HEK293T (cell line): ENCODE measurements at regions not wholly inside any gene's neighbourhood (a gene's known extent, or its start where the extent isn't known, plus 50 kb on each side); places are given as distances from the start of the nearest gene placed in this dataset.
"Not testable (repeated sequence)": the region's sequence is repeated elsewhere in the genome, so short reads cannot be mapped to it uniquely, and the experiment has no call there.

Experiments
- FOXA1 ChIP-seq: fragments of 450-650 bp; IDR thresholded peaks from 2 replicates; pipeline ENCODE4 v1.6.1; 2016; ENCODE audit warnings: mild to moderate bottlenecking
- HDGF ChIP-seq: fragments of 450-650 bp; IDR thresholded peaks from 2 replicates; pipeline ENCODE4 v1.6.1; 2017; ENCODE audit warnings: antibody characterized with exemption, borderline replicate concordance
- SUZ12 ChIP-seq: fragments of 450-650 bp; IDR thresholded peaks from 2 replicates; pipeline ENCODE4 v1.6.1; 2016; ENCODE audit warnings: mild to moderate bottlenecking

DNA sequence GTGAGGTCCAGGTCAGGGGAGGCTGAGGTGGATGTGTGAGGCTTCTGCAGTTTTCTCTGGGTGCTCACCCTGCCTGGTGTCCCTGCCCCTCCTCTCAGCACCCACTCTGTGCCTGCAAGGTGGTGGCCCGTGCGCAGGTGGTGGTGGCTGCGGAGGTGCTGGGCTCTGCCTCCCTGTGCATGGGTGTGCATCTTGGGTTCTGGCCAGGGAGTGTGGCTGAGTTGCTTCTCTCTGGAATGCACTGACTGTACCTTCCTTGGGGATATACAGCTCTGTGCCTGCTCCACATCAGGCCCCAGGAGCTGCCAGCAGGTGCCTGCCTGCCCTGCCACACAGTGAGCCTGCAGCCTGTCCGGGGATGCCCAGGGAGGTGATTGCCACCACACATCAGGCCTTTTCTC lies 360.4 kb downstream of the TMEM121 start:
- not testable (repeated sequence) for TF ChIP-seq HDGF, SUZ12, FOXA1
